ENCODE measurements at regions not wholly inside any gene's neighbourhood (a gene's known extent, or its start where the extent isn't known, plus 50 kb on each side); places are given as distances from the start of the nearest gene placed in this dataset.

DNA sequence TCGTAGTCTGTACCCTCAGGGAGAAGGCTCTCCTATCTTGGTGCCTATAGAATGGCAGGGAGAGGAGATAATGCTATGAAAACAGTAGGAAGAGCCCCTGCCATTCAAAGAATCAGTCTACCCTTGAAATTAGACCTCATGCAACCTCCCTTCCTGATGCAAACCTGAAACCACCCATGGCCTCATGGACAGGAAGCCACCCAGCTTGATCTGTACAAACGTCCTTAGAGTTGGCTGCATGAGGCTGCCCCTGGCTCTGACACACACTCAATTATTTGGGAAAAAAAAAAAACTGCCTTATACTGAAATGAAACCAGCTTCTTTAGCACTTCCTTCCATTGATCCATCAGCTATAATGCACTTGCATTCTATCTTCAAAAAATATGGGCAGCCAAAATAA lies 116.6 kb upstream of the BCL2L14 start:
- no peak overlapping the region for H3K27ac Mint-ChIP-seq (ENCODE audit: unreplicated experiment)
- H3K27me3 Mint-ChIP-seq (ENCODE audit: unreplicated experiment) = peaks cover 4% of the 10 kb centered on the region
- no peak for DNase-seq

GRCh38 chr12:11958221-11959091 lies 112.3 kb upstream of the BCL2L14 start:
- Mint-ChIP-seq H3K4me3 (ENCODE audit: unreplicated experiment) (no peak overlapping the region), H3K36me3 (ENCODE audit: unreplicated experiment) (no peaks in the 10 kb centered on the region), H3K27ac (ENCODE audit: unreplicated experiment) (no peak overlapping the region), H3K9me3 (ENCODE audit: unreplicated experiment) (peaks cover 7% of the 10 kb centered on the region), H3K4me1 (ENCODE audit: low read depth, unreplicated experiment) (peaks cover 2% of the 10 kb centered on the region), H3K27me3 (ENCODE audit: unreplicated experiment) (peaks cover 2% of the 10 kb centered on the region)
- DNase-seq = no peak
- TF ChIP-seq, protein P1, sequence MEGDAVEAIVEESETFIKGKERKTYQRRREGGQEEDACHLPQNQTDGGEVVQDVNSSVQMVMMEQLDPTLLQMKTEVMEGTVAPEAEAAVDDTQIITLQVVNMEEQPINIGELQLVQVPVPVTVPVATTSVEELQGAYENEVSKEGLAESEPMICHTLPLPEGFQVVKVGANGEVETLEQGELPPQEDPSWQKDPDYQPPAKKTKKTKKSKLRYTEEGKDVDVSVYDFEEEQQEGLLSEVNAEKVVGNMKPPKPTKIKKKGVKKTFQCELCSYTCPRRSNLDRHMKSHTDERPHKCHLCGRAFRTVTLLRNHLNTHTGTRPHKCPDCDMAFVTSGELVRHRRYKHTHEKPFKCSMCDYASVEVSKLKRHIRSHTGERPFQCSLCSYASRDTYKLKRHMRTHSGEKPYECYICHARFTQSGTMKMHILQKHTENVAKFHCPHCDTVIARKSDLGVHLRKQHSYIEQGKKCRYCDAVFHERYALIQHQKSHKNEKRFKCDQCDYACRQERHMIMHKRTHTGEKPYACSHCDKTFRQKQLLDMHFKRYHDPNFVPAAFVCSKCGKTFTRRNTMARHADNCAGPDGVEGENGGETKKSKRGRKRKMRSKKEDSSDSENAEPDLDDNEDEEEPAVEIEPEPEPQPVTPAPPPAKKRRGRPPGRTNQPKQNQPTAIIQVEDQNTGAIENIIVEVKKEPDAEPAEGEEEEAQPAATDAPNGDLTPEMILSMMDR (IDR thresholded peaks at IDR 0.05; ENCODE audit: partially characterized antibody, unreplicated experiment) = no peak

More for the DNA sequence above, 116.6 kb upstream of the BCL2L14 start:
- Mint-ChIP-seq H3K4me1 (ENCODE audit: low read depth, unreplicated experiment) (peaks cover 3% of the 10 kb centered on the region), H3K4me3 (ENCODE audit: unreplicated experiment) (no peak overlapping the region), H3K9me3 (ENCODE audit: unreplicated experiment) (peaks cover 5% of the 10 kb centered on the region), H3K36me3 (ENCODE audit: unreplicated experiment) (peaks cover under 1% of the 10 kb centered on the region)
- TF ChIP-seq, protein P1 (IDR thresholded peaks at IDR 0.05; ENCODE audit: partially characterized antibody, unreplicated experiment) = no peak

GRCh38 chr12:11959117-11959823 lies 111.5 kb upstream of the BCL2L14 start:
- H3K4me1 Mint-ChIP-seq (ENCODE audit: low read depth, unreplicated experiment) = no peaks in the 10 kb centered on the region
- peaks cover 2% of the 10 kb centered on the region for H3K27me3 Mint-ChIP-seq (ENCODE audit: unreplicated experiment)
- H3K4me3 Mint-ChIP-seq (ENCODE audit: unreplicated experiment) = no peak overlapping the region
- peaks cover 3% of the 10 kb centered on the region for H3K9me3 Mint-ChIP-seq (ENCODE audit: unreplicated experiment)
- H3K36me3 Mint-ChIP-seq (ENCODE audit: unreplicated experiment) = no peaks in the 10 kb centered on the region
- no peak for DNase-seq
- no peak overlapping the region for H3K27ac Mint-ChIP-seq (ENCODE audit: unreplicated experiment)
- TF ChIP-seq, protein P1 (IDR thresholded peaks at IDR 0.05; ENCODE audit: partially characterized antibody, unreplicated experiment) = no peak

DNA sequence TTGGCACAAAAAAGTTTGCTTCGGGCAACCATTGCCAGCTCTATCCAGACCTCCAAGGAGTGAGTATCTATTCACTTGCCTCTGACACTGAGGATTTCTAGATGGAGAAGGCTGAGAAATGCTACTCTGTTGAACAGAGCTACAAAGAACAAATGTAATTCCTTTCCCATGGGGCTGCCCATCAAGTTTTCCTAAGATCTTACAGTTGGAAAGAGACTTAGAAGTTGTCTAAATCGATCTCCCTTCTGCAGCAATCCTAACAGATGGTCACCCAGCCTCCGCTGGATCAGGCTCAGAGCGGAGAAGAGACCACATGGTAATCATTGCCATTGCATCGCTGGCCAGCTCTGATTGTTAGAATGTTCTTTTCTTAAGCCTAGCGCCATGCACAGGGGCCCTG lies 110.1 kb upstream of the BCL2L14 start:
- H3K4me1 Mint-ChIP-seq (ENCODE audit: low read depth, unreplicated experiment) = no peaks in the 10 kb centered on the region
- no peak for DNase-seq
- no peak overlapping the region for H3K4me3 Mint-ChIP-seq (ENCODE audit: unreplicated experiment)
- peaks cover 2% of the 10 kb centered on the region for H3K9me3 Mint-ChIP-seq (ENCODE audit: unreplicated experiment)
- H3K27me3 Mint-ChIP-seq (ENCODE audit: unreplicated experiment) = peaks cover 2% of the 10 kb centered on the region
- peaks cover 5% of the 10 kb centered on the region for H3K36me3 Mint-ChIP-seq (ENCODE audit: unreplicated experiment)
- TF ChIP-seq, protein P1 (IDR thresholded peaks at IDR 0.05; ENCODE audit: partially characterized antibody, unreplicated experiment) = no peak
- H3K27ac Mint-ChIP-seq (ENCODE audit: unreplicated experiment) = no peak overlapping the region

GRCh38 chr12:11961686-11962085 lies 109.1 kb upstream of the BCL2L14 start:
- TF ChIP-seq, protein P1 (IDR thresholded peaks at IDR 0.05; ENCODE audit: partially characterized antibody, unreplicated experiment) = no peak
- Mint-ChIP-seq H3K27ac (ENCODE audit: unreplicated experiment) (no peak overlapping the region), H3K4me1 (ENCODE audit: low read depth, unreplicated experiment) (no peaks in the 10 kb centered on the region), H3K27me3 (ENCODE audit: unreplicated experiment) (peaks cover 2% of the 10 kb centered on the region), H3K36me3 (ENCODE audit: unreplicated experiment) (peaks cover 5% of the 10 kb centered on the region), H3K9me3 (ENCODE audit: unreplicated experiment) (peaks cover 2% of the 10 kb centered on the region), H3K4me3 (ENCODE audit: unreplicated experiment) (no peak overlapping the region)
- DNase-seq = no peak

All from glutamatergic neuron (in vitro differentiated cells).